ENCODE measurements at regions not wholly inside any gene's neighbourhood (a gene's known extent, or its start where the extent isn't known, plus 50 kb on each side); places are given as distances from the start of the nearest gene placed in this dataset.

DNA sequence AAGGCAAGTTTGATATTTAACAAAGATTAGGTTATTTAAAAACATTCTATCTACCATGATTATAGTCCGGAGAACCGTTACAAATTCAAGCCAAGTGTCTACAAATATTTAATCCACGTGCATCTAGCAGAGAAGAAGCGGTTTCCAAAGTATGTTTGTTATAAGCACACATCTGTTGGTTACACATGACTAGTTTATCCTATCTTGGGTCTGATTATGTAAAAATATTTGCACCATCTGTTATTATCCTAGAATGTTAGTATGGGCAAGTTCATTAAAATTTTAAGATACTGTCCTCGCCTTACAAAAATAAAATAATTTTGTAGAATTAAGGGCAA, 289.2 kb upstream of the VSTM2A start:
- TF ChIP-seq, protein P1, sequence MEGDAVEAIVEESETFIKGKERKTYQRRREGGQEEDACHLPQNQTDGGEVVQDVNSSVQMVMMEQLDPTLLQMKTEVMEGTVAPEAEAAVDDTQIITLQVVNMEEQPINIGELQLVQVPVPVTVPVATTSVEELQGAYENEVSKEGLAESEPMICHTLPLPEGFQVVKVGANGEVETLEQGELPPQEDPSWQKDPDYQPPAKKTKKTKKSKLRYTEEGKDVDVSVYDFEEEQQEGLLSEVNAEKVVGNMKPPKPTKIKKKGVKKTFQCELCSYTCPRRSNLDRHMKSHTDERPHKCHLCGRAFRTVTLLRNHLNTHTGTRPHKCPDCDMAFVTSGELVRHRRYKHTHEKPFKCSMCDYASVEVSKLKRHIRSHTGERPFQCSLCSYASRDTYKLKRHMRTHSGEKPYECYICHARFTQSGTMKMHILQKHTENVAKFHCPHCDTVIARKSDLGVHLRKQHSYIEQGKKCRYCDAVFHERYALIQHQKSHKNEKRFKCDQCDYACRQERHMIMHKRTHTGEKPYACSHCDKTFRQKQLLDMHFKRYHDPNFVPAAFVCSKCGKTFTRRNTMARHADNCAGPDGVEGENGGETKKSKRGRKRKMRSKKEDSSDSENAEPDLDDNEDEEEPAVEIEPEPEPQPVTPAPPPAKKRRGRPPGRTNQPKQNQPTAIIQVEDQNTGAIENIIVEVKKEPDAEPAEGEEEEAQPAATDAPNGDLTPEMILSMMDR (IDR thresholded peaks at IDR 0.05) = no peak
- no peak for TF ChIP-seq POLR2A (IDR thresholded peaks at IDR 0.05)
